HG03558 (cell line): ENCODE measurements at regions not wholly inside any gene's neighbourhood (a gene's known extent, or its start where the extent isn't known, plus 50 kb on each side); places are given as distances from the start of the nearest gene placed in this dataset.

Experiments used
- ATAC-seq: cut with Tn5 transposase; IDR thresholded peaks from one replicate; pipeline ENCODE4 v1.9.1; 2021; ENCODE audit warnings: moderate number of reproducible peaks; ENCODE audit not compliant: unreplicated experiment; ENCODE audit errors: extremely low read depth

DNA sequence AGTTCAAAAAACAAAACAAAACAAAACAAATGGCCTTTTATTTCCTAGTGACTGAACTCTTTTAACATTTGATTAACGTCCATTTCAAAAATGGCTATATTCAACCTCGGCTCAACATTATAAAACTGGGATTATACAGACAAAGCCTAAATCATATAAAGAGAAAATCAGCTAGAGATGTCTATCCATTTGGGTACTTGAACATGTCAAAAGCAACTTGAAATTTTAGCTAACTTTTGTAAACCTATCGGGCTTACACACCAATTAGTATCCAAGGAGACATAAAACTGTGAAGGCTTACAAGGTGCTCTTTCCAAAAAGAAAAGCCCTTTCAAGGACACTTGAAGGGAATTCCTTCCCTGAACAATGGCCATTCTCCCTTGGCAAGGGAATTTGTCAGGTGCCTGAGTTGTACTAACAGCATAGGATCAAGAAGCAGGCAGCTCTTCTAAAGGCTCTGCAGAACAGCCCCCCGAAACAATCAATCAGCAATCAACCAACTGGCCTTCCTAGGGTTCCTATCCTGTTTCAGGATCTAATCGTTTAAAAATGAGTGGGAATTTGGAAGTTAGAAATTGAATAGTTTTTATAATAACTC, 633.7 kb upstream of the HTR2C start:
- no peak for ATAC-seq

DNA sequence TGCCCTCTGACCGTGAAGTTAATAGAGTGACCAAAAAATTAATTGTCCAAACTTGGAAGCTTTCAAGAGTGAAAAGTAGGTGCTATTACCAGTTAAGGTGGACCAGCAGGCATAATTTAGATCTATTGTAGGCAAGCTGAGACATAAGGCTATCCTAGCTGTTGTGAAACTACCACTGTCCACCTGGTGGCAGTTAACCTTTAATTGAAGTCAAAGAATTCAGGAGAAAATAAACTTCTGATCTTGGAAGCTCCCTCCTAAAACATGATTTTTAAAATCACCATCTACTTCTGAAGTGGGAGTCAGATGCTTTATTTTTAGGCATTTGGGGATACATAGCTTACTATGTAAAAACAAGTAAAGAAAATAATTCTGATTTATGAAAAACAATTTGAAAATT, 636.3 kb upstream of the HTR2C start:
- no peak for ATAC-seq

DNA sequence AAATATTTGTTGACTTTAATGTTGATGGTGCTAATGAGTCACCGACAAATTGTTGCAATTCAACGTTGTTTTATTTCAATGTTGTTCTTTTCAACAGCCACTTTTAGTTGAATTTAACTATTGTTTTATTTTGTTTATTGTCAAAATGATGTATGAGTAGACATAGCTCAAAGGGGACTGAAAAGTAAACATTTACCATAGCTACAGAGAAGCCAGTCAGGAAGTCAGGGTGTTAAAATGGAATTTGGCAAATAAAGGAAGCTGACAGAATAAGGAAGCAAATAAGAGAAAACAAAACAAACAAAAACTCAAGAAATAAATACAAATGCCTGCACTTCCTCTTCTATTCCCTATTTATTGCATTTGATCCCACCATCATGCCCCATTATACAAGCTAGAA, 648.4 kb upstream of the HTR2C start:
- no peak for ATAC-seq

DNA sequence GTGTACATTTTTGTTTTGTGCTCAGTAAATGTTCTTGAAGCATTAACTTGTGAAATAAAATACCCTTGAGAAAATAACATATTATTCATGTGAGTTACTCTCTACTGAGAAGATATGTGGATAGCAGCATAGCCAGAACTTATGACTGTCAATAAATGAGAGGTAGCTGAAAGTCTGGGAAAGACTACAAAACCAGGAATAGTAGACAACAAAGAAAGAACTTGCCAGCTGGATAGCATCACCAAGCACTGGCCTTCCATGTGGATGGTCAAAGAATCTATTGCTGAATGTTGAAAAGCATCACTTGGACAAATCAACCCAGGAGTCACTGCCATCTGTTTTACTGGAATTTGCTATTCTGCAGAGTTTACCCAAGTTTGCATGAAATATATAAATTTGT, 650.0 kb upstream of the HTR2C start:
- no peak for ATAC-seq

DNA sequence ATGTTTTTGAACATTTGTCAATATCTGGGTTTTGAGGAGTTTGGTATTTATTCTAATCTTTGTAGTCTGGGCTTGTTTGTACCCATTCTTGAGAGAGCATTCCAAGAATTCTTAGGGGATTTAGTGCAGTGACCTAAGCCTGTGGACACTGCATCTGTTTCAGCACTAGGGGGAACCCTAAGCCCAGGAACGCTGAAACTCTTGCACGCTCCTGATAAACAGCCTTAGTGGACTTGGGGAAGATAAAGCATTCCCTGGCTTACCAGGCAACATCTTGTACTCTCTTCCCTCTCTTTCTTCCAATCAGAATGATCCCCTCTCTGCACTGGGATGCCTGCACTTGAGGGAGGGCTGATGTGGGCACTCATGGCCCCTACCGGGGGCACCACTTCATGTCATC, 654.9 kb upstream of the HTR2C start:
- ATAC-seq, result no peak

DNA sequence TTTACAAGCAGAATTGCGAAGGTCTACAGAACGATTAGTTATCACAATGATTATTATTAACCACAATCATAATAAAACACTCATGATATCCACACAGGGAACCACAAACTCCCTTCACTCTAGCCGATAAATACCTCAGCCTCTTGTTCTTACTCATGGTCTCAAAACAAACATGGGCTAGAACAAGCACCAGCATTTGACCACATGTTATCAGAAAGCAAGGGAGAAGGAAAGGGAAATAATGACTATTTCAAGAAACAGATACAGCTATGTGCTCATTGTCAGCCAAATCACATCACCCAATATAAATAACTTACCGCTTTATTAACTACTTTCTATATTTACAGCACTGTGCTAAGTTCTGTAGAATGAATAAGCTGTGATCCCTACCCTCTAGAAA, 663.2 kb upstream of the HTR2C start:
- no peak for ATAC-seq

DNA sequence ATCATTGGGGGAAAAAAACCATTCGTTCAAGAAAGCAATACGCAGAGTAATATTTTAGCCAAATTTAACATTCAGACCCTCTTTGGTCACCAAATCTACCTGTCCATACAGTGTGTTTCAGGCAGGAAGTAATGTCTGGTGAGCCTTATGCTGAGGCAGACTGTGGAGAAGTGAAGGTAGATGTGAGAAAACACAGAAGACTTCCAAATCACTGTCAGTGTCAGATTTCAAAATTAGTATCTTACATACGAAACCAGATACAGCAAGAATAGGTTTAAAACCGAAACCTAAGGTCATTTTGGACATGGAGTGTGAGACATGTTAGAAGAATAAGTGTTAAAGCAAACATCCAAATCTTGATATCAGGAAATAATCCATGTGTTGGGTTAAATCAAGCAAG, 664.5 kb upstream of the HTR2C start:
- no peak for ATAC-seq

DNA sequence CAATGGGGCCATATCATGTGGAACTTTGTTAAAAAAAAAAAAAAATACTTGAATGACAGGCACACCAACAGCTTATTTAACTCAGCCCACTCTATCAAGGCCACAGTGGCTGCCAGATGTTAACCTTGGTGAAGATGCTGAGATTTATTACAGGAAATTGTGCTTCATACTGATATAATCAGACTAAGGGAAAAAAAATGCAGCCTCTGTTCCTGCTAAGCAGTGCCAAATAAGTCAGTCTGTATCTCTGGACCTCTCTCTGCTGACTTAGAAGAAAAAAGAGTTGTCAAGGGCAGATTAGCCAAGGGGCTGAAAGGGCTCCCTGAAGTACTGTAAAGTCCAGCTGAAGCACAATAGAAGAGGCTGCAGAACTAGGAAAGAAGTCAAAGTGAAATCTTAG, 677.7 kb upstream of the HTR2C start:
- ATAC-seq, result no peak

DNA sequence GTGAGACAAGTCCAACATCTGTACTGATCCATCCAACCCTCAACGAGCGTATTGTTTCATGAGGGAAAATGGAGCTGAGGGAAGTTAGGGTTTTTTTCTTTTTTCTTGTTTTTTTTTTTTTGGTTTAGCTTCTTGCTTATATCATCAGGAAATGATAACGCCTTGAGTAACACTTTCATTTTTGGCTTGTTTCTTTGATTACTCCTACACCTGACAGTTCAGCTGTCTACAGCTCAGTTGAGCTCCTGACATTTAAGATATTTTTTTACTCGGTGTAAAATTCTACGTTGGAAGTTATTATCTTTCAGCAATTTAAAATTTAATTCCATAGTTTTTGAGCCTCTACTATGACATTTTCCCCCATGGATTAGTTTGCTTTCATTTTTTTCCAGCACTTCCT, 691.0 kb upstream of the HTR2C start:
- ATAC-seq, result no peak

DNA sequence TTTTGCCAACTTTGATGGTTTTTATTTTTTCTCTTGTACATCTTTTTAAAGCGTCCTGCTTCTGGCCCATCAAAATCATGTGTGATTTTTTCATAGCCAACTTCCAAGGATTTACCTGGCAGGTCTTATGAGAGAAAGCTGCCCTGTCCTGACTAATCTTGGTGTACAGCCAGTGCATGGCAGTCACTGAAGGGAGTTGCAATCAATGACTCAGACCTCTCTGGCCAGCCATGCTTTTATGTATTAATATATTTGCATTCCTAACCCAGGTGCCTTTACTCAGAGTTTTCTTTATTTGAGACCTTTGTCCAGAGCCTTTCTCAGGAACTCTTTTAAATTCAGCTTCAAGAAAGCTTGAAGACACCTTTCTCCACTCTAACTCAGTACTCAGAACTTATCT, 691.5 kb upstream of the HTR2C start:
- no peak for ATAC-seq

DNA sequence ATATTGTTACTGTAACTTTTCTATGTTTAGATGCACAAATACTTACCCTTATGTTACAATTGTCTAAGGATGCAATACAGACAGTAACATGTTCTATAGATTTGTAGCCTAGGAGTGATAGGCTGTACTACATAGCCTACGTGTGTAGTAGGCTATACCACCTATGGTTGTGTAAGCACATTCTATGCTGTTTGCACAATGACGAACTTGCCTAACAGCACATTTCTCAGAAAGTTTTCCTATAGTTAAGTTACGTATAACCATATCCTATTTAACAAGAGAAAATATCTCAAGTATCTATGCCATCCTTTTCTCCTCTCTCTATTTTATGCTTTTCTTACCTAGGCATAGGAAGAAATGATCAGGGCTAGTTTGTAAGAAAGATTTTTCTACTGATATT, 710.8 kb upstream of the HTR2C start:
- no peak for ATAC-seq

DNA sequence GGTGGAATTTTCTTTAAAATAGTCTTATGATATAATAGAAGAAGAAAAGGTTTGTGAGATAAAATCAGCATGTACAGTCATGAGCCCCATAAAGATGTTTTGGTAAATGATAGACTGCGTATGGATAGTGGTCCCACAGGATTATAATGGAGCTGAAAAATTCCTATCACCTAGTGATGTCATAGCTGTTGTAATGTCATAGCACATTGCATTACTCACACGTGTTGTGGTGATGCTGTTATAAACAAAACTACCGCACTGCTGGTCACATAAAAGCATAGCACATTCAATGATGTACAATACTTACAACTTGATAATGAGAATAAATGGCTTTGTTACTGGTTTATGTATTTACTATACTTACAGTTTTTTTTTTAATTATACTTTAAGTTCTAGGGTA, 715.2 kb upstream of the HTR2C start:
- no peak for ATAC-seq

DNA sequence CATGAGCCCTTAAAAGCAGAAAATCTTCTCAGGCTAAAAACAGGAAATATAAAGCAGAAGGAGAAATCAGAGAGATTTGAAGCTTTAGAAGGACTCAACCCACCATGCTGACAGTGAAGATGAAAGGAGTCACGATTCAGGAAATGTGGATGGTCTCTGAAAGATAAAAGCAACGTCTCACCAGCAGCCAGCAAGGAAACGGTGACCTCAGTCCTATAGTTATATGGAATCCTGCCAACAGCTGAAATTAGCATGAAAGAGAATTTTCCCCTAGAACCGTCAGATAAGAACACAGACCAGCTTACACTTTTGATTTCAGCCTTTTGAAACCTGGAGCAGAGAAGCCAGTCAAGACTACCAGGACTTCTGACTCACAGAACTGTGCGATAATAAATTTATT, 715.7 kb upstream of the HTR2C start:
- no peak for ATAC-seq

DNA sequence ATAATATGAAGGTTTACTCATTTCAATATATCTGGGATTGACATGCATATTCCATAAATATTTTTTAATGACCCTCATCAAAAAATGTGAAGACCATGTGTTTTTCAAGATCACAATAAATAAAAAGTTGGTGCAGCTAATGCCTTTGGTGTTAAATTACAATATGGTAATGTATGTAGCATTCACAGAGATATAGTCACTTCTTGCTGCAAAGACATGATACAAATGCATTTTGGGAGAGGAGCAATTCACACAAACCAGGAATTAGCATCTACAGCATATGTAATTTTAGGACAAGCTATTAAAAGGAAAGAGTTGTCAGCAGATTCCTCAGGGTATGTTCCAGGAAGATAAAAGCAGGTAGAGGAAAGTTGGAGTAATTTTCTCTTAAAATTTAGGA, 734.5 kb upstream of the HTR2C start:
- ATAC-seq, result no peak

DNA sequence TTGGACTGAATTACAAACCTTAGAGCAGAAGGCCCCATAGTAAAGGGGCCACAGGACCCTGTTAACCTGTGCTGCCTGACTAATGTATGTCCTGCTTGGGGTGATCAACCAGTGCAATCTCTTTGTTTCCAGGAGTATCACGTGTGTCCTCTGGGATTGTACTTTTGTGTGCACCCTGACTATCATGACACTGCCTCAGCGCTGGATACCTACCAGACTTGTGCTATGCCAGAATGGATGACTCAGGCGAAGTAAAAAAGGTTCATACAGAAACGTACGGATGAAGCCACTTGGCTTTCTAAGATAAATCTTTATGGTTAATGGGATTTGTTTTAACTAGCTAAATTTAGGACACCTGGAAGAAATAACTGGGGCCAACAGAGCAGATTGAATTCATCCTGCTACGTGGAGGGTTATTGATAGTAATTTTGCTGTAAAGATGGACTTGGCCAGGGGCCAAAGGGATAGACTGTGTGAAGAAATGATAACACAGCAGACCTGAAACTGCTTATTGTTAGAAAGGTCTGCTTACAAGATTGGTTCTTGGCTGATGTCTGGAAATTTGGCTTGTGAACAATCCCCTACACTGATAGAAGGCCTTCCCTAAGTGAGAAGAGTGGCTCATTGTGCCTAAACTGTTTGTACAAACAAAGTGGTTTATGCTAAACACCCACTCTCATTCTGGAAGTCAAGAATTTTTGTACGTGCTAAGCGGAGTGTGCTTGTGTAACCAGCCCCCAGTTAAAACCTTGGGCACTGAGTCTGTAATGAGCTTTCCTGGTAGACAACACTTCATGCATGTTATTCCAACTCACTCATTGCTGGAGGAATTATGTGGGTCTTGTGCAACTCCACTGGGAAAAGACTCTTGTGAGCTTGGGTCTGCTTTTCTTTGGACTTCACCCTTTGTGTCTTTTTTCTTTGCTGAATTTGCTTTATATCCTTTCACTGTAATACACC, 750.5 kb upstream of the HTR2C start:
- ATAC-seq, result no peak

DNA sequence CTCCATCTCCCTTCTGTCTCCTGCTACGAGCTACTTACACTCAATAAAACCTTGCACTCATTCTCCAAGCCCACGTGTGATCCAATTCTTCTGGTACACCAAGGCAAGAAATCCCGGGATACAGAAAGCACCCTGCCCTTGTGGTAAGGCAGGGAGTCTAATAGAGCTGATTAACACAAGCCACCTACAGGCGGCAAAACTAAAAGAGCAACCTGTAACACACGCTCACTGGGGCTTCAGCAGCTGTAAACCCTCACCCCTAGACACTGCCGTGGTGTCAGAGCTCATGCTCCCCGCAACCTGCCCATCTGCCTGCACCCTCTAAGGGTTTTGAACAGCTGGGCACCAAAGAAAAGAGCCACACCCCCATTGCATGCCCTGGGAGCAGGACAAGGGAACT, 755.4 kb upstream of the HTR2C start:
- no peak for ATAC-seq

DNA sequence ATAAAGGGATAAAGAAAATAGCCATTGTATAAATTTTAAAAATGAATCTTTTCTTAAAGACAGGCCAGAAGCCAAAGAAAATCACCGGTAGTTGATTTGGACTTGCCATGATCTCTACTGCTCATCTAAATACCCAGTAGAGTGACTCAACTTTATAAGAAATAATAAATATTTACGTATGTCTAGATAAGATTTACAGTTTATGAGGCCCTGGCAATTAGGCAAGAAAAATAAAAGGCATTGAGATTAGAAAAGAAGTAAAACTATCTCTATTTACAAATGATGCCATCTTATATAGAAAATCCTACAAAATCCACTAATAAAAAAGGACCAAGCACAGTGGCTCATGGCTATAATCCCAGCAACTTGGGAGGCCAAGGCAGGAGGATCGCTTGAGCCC, 765.5 kb upstream of the HTR2C start:
- ATAC-seq, result no peak

DNA sequence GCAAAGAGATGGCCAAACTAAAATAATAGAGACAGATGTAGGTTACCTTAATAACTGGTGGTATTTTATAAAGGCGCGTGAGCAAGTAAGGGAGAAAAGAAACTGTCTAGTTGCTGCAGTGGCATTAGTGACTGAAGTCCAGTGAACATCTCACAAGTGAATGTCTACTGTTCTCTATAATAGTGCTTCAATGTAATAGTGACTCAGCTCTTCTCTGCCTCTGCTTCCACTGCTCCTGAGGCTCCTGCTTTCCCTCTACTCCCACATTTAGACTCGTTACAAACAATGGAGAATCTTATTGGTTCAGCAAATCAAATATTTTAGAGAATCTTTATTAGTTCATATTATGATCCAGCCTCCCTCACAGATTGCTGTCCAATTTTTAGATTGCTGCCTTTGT, 779.1 kb upstream of the HTR2C start:
- no peak for ATAC-seq

DNA sequence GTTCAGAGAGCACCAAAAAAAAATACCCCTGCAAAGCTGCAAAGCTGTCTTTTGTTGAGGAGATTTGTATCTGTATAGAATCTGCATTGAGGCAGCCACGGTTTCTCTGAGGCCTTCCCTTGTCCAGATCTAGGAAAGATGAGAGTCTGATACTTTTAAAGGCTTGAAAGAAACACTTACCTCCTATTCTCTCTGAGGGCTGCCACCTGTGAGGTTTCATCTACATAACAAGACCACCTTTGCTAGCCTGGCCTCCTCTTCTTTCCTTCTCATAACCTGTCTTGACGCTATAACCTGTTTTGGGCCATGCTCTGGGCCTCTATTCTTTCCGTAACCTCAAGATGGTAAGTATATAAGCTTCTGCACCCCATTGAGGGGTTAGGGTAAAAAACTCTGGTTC, 779.6 kb upstream of the HTR2C start:
- ATAC-seq, result no peak

DNA sequence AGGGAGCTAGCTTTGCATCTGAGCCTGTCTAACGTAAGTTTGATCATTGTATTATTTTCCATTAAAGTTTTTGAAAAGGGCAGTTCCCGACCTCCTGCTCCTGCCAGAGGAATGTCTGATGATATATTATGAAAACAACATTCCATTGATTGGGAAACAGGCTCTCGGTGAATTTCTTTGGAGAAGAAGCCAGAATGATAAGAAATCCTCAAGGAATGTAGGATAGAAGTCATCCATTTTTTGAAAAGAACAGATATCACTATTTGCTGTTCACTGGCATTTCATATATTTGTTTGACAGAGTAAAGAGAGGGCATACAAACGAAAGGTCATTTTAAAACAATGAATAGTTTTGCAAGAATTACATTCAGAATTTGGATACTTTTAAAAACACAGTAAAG, 781.0 kb upstream of the HTR2C start:
- no peak for ATAC-seq

DNA sequence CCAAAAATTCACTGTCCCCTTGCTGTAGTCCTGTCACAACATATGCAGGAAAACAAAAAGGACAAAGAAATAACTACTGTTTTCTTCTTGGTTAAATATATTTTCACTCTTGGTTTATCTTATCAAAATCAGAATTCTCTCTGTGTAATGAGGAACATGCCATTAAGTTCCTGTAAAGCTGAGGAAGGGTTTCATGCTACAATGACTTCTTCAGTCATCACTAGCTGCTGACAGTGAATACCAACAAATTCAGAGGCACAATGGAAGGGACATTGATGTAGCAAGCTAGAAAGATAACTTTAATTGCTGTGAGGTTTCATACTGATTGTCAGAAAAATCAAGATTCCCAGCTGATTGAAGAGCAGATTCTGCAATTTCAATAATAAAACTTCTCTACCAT, 782.9 kb upstream of the HTR2C start:
- ATAC-seq, result no peak

DNA sequence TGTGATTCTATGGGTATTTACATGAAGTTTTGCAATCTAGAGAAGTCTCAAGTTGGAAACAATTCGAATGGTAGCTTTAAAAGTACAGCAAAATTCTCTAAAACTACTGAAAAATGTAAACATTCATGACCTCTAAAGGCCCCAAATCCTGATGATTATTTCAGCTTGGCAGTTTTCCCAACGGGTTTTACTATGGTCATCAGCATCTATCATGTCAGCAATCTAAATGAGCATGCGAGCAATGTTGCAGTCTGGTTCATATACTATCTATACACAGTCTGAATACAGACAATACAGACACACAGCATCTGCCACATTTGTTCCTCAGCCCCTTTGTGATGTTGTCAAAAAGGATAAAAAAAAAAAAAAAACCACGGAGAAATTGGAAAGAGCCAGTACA, 790.3 kb upstream of the HTR2C start:
- ATAC-seq, result no peak
